Glutamatergic neuron (in vitro differentiated cells): ENCODE measurements at regions not wholly inside any gene's neighbourhood (a gene's known extent, or its start where the extent isn't known, plus 50 kb on each side); places are given as distances from the start of the nearest gene placed in this dataset.

ENCODE experiments used
- DNase-seq: peaks from one replicate; pipeline ENCODE4 v3.0.0; 2022
- H3K27ac Mint-ChIP-seq: one replicate; pipeline ENCODE4 v1.8.0; 2020; ENCODE audit warnings: mild to moderate bottlenecking, mixed read lengths, inconsistent platforms; ENCODE audit not compliant: unreplicated experiment
- H3K27me3 Mint-ChIP-seq: one replicate; pipeline ENCODE4 v1.8.0; 2020; ENCODE audit warnings: mild to moderate bottlenecking, moderate library complexity, mixed read lengths, inconsistent platforms; ENCODE audit not compliant: unreplicated experiment
- H3K36me3 Mint-ChIP-seq: one replicate; pipeline ENCODE4 v1.8.0; 2020; ENCODE audit warnings: mild to moderate bottlenecking, mixed read lengths, inconsistent platforms; ENCODE audit not compliant: unreplicated experiment
- H3K4me1 Mint-ChIP-seq: one replicate; pipeline ENCODE4 v1.8.0; 2020; ENCODE audit warnings: mild to moderate bottlenecking, low read depth, mixed read lengths, inconsistent platforms; ENCODE audit not compliant: unreplicated experiment
- H3K4me3 Mint-ChIP-seq: one replicate; pipeline ENCODE4 v1.8.0; 2020; ENCODE audit warnings: mild to moderate bottlenecking, mixed read lengths, inconsistent platforms; ENCODE audit not compliant: unreplicated experiment
- H3K9me3 Mint-ChIP-seq: one replicate; pipeline ENCODE4 v1.8.0; 2020; ENCODE audit warnings: mild to moderate bottlenecking, moderate library complexity, mixed read lengths, inconsistent platforms; ENCODE audit not compliant: unreplicated experiment
- TF ChIP-seq, protein P1 (sequence below): fragments of 200-600 bp; sonication (generic); IDR thresholded peaks from one replicate; pipeline ENCODE4 v1.5.0; 2021; ENCODE audit not compliant: partially characterized antibody, unreplicated experiment

DNA sequence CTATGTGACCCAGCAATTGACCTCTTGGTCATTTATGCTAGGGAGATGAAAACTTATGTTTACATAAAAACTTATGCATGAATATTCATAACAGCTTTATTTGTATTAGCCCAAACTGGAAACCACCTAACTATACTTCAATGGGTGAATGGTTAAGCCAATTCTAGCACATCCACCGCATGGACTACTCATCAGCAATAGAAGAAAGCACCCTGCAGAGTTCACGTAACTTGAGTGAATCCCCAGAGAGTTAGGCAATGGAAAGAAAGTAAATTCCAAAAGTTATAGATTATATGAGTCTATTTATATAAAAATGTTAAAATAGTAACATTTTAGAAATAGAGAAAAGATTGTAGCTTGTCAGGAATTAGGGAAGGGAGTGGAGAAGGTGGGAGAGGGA is 60.2 kb upstream of the NRG3 start:
- no peaks in the 10 kb centered on the region for H3K4me1 Mint-ChIP-seq
- H3K27me3 Mint-ChIP-seq: no peaks in the 10 kb centered on the region
- H3K36me3 Mint-ChIP-seq: no peaks in the 10 kb centered on the region
- DNase-seq: no peak
- H3K27ac Mint-ChIP-seq: no peak overlapping the region
- TF ChIP-seq, protein P1, sequence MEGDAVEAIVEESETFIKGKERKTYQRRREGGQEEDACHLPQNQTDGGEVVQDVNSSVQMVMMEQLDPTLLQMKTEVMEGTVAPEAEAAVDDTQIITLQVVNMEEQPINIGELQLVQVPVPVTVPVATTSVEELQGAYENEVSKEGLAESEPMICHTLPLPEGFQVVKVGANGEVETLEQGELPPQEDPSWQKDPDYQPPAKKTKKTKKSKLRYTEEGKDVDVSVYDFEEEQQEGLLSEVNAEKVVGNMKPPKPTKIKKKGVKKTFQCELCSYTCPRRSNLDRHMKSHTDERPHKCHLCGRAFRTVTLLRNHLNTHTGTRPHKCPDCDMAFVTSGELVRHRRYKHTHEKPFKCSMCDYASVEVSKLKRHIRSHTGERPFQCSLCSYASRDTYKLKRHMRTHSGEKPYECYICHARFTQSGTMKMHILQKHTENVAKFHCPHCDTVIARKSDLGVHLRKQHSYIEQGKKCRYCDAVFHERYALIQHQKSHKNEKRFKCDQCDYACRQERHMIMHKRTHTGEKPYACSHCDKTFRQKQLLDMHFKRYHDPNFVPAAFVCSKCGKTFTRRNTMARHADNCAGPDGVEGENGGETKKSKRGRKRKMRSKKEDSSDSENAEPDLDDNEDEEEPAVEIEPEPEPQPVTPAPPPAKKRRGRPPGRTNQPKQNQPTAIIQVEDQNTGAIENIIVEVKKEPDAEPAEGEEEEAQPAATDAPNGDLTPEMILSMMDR: no peak
- H3K4me3 Mint-ChIP-seq: no peak overlapping the region
- no peaks in the 10 kb centered on the region for H3K9me3 Mint-ChIP-seq

DNA sequence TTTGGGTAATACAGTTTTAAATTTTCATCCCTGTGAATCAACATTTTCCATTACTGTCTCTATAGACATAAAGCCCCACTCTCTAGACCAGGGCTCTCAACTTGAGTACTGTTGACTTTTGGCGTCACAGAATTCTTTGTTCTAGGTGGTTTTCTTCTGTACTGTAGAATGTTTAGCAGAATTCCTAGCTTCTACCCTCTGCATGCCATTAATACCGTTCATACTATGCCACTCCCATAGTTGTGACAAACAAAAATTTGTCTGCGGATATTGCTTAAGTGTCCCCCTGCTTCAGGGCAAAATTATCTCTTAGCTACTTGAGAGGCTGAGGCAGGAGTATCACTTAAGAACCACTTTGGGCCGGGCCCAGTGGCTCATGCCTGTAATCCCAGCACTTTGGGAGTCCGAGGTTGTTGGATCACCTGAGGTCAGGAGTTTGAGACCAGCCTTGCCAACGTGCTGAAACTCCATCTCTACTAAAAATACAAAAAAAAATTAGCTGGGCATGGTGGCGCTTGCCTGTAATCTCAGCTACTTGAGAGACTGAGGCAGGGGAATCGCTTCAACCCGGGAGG is 57.3 kb upstream of the NRG3 start:
- TF ChIP-seq, protein P1: no peak
- no peaks in the 10 kb centered on the region for H3K4me1 Mint-ChIP-seq
- no peaks in the 10 kb centered on the region for H3K9me3 Mint-ChIP-seq
- H3K27ac Mint-ChIP-seq: no peak overlapping the region
- no peaks in the 10 kb centered on the region for H3K27me3 Mint-ChIP-seq
- no peak overlapping the region for H3K4me3 Mint-ChIP-seq
- no peak for DNase-seq
- H3K36me3 Mint-ChIP-seq: no peaks in the 10 kb centered on the region

DNA sequence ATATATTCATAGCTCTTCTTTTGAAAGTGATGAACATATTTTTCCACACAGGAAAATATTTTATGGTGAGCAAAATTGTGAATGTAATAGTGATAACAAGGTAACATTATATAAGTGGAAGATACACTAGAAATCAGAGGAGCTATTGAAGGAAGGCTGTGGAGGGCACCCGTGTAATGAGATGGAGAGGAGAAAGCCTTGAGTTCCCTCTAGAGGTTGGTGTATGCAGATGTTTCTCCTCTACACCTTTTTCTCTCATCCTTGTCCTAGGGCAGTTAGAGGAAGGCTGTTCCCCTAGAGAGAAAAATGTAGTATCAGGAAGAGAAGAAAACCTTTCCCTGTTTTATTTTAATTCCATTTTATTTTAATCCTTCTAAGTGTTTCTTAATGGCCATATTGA is 54.6 kb upstream of the NRG3 start:
- no peaks in the 10 kb centered on the region for H3K9me3 Mint-ChIP-seq
- TF ChIP-seq, protein P1: no peak
- H3K27me3 Mint-ChIP-seq: no peaks in the 10 kb centered on the region
- H3K36me3 Mint-ChIP-seq: no peaks in the 10 kb centered on the region
- H3K4me1 Mint-ChIP-seq: no peaks in the 10 kb centered on the region
- no peak overlapping the region for H3K27ac Mint-ChIP-seq
- no peak overlapping the region for H3K4me3 Mint-ChIP-seq
- no peak for DNase-seq
